ENCODE measurements at regions not wholly inside any gene's neighbourhood (a gene's known extent, or its start where the extent isn't known, plus 50 kb on each side); places are given as distances from the start of the nearest gene placed in this dataset.

- no peak overlapping the region for H3K9ac ChIP-seq (ENCODE audit: low read length)
- H3K4me3 ChIP-seq (ENCODE audit: insufficient read depth, low read length, poor library complexity, severe bottlenecking) = no peak overlapping the region
- no peak overlapping the region for H3K4me2 ChIP-seq (ENCODE audit: low read depth, low read length, poor library complexity, severe bottlenecking)
- TF ChIP-seq CTCF (IDR thresholded peaks at IDR 0.05; ENCODE audit: insufficient read depth, low read length, poor library complexity, severe bottlenecking) (no peak), EZH2phosphoT487 (conservative IDR thresholded peaks at IDR 0.05; ENCODE audit: low read length) (no peak)
- no peak overlapping the region for H3K27ac ChIP-seq (ENCODE audit: low read depth, low read length)
- no peaks in the 10 kb centered on the region for H3K36me3 ChIP-seq (ENCODE audit: low read length)
- no peaks in the 10 kb centered on the region for H3K9me3 ChIP-seq (ENCODE audit: insufficient read depth, low read length)
- no peaks in the 10 kb centered on the region for H3K79me2 ChIP-seq (ENCODE audit: insufficient read depth, low read length)
- H3K27me3 ChIP-seq (ENCODE audit: low read length) = no peaks in the 10 kb centered on the region
- no peak overlapping the region for H2AFZ ChIP-seq (ENCODE audit: low read depth, low read length, severe bottlenecking)
- H3K9me2 ChIP-seq (replicated peaks; ENCODE audit: insufficient read depth, low read length) = no peaks in the 10 kb centered on the region
- H3F3A ChIP-seq (ENCODE audit: insufficient read depth) = no peaks in the 10 kb centered on the region
- no peaks in the 10 kb centered on the region for H4K20me1 ChIP-seq (ENCODE audit: low read depth, low read length)
These were observed 211.3 kb downstream of the ZNF326 start for GRCh38 chr1:90206260-90206659.

GRCh38 chr1:90204780-90205179 is 209.9 kb downstream of the ZNF326 start:
- H3K9me3 ChIP-seq (ENCODE audit: insufficient read depth, low read length) = no peaks in the 10 kb centered on the region
- H3K36me3 ChIP-seq (ENCODE audit: low read length) = no peaks in the 10 kb centered on the region
- H3K27ac ChIP-seq (ENCODE audit: low read depth, low read length) = no peak overlapping the region
- H3K27me3 ChIP-seq (ENCODE audit: low read length) = no peaks in the 10 kb centered on the region
- H3K9ac ChIP-seq (ENCODE audit: low read length) = no peak overlapping the region
- H3K4me2 ChIP-seq (ENCODE audit: low read depth, low read length, poor library complexity, severe bottlenecking) = no peak overlapping the region
- H3F3A ChIP-seq (ENCODE audit: insufficient read depth) = no peaks in the 10 kb centered on the region
- no peaks in the 10 kb centered on the region for H4K20me1 ChIP-seq (ENCODE audit: low read depth, low read length)
- H3K9me2 ChIP-seq (replicated peaks; ENCODE audit: insufficient read depth, low read length) = no peaks in the 10 kb centered on the region
- no peak for TF ChIP-seq EZH2phosphoT487 (conservative IDR thresholded peaks at IDR 0.05; ENCODE audit: low read length)
- TF ChIP-seq CTCF (IDR thresholded peaks at IDR 0.05; ENCODE audit: insufficient read depth, low read length, poor library complexity, severe bottlenecking) = no peak
- no peaks in the 10 kb centered on the region for H3K79me2 ChIP-seq (ENCODE audit: insufficient read depth, low read length)
- no peak overlapping the region for H2AFZ ChIP-seq (ENCODE audit: low read depth, low read length, severe bottlenecking)
- H3K4me3 ChIP-seq (ENCODE audit: insufficient read depth, low read length, poor library complexity, severe bottlenecking) = no peak overlapping the region

- Histone ChIP-seq H3K4me3 (ENCODE audit: insufficient read depth, low read length, poor library complexity, severe bottlenecking) (no peak overlapping the region), H3K36me3 (ENCODE audit: low read length) (no peaks in the 10 kb centered on the region), H2AFZ (ENCODE audit: low read depth, low read length, severe bottlenecking) (no peak overlapping the region), H3K27me3 (ENCODE audit: low read length) (no peaks in the 10 kb centered on the region), H3K9me3 (ENCODE audit: insufficient read depth, low read length) (no peaks in the 10 kb centered on the region), H3F3A (ENCODE audit: insufficient read depth) (no peaks in the 10 kb centered on the region), H3K9me2 (replicated peaks; ENCODE audit: insufficient read depth, low read length) (no peaks in the 10 kb centered on the region), H4K20me1 (ENCODE audit: low read depth, low read length) (no peaks in the 10 kb centered on the region), H3K4me2 (ENCODE audit: low read depth, low read length, poor library complexity, severe bottlenecking) (no peak overlapping the region), H3K27ac (ENCODE audit: low read depth, low read length) (no peak overlapping the region), H3K79me2 (ENCODE audit: insufficient read depth, low read length) (no peaks in the 10 kb centered on the region), H3K9ac (ENCODE audit: low read length) (no peak overlapping the region)
- TF ChIP-seq EZH2phosphoT487 (conservative IDR thresholded peaks at IDR 0.05; ENCODE audit: low read length) (no peak), CTCF (IDR thresholded peaks at IDR 0.05; ENCODE audit: insufficient read depth, low read length, poor library complexity, severe bottlenecking) (no peak)
These were observed 209.2 kb downstream of the ZNF326 start for GRCh38 chr1:90204023-90204590.

All from SU-DHL-6 (cell line).